Brain pericyte (primary cell): ENCODE measurements at regions not wholly inside any gene's neighbourhood (a gene's known extent, or its start where the extent isn't known, plus 50 kb on each side); places are given as distances from the start of the nearest gene placed in this dataset.

Experiments
- DNase-seq: peaks from one replicate; pipeline ENCODE4 v3.0.0-alpha.2; 2012; ENCODE audit warnings: low read depth, low spot score

- no peak for DNase-seq
These were observed 434.9 kb upstream of the TPM1 start for GRCh38 chr15:62607643-62608042.

GRCh38 chr15:62608369-62608768, 434.2 kb upstream of the TPM1 start:
- DNase-seq, result no peak

GRCh38 chr15:62610265-62610869, 432.2 kb upstream of the TPM1 start:
- no peak for DNase-seq

DNA sequence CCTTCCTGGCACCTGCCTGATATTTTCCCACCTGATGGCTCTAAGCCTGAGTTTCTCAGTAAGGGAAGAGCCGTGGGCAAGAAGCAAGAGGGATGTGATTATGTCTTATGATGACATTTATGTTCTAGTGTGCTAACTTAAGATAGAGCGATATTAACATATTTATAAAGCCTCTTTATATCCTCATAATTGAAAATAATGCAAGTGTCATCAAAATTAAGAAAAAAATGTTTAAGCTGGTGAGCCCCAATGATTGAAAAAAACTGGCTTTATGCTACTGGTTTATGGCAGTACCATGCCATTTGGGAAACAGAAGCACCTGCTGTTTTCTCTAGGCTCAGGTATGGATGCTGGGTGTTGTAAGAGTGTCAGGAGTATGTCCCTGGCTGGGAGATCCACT, 431.5 kb upstream of the TPM1 start:
- DNase-seq, result no peak

GRCh38 chr15:62612183-62612733, 430.3 kb upstream of the TPM1 start:
- no peak for DNase-seq

DNA sequence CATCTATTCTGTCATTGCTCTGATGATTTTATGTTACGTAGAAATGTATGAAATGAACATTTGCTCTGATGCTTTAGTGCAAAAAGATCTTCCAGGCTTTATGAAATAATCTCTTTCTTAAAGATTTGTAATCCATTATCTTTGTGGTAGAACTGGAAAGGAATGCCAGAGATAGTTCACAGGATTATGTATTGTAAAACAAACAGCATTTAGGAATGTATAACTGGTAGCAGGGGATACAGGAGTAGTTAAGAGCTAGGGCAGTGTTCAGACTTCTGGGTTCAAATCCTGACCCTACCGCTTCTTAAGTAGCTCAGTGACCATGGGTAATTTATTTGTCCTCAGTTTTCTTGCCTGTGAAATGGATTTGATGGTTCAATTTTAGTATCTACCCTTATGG, 429.8 kb upstream of the TPM1 start:
- DNase-seq, result no peak

- no peak for DNase-seq
These were observed 425.8 kb upstream of the TPM1 start for GRCh38 chr15:62616746-62617145.

GRCh38 chr15:62617741-62618140, 424.8 kb upstream of the TPM1 start:
- DNase-seq, result no peak

DNA sequence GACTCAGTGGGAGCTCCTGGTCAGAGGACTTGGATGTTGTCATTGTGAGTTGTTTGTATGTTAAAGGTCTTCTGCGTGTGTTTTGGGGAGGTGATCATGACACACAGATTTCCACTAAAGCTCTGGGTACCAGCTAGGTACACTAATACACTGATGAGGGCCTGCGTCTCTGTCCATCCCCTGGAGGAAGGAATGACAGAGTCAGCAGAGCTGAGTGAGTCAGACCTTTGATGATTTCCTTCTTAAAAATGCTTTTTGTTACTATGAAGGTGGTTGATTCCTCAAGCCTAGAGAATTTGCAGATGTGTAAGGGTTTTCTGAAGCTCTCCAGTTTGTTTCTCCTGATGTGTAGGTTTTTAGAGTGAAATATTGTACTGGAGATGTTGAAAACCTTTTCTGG, 424.1 kb upstream of the TPM1 start:
- no peak for DNase-seq

- DNase-seq, result no peak
These were observed 423.6 kb upstream of the TPM1 start for GRCh38 chr15:62618846-62619504.

DNA sequence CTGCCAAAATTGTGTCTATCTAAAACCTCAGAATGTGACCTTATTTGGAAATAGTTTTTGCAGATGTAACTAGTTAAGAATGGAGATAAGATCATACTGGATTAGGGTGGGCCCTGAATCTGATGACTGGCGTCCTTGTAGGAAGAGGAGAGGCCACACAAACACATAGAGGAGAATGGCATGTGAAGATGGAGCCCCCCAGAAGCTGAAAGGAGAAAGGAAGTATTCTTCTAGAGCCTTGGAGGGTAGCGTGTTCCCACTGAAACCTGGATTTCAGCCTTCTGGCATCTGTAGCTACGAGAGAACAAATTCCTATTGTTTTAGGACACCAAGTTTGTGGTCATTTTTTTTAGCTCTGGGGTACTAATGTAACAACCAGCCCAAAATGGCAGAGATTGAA, 423.0 kb upstream of the TPM1 start:
- no peak for DNase-seq

DNA sequence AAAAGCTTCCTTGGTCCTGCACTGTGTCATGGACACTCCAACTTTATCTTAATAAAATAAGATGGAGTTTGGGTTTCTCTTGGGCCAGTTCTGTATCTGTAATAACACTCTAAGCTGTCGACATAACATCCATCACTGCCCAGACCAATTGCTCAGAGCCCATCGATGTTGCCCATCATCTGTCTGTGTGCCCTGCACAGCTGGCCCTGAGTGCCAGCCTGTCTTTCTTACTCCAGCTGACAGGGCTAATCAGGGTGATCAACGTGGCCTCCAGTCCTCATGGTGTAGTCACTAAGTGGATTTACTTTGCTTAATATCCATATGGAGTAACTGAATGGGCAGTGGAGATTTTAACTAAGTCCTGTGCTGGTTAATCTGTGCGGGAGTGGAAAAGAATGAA, 419.8 kb upstream of the TPM1 start:
- DNase-seq, result no peak

DNA sequence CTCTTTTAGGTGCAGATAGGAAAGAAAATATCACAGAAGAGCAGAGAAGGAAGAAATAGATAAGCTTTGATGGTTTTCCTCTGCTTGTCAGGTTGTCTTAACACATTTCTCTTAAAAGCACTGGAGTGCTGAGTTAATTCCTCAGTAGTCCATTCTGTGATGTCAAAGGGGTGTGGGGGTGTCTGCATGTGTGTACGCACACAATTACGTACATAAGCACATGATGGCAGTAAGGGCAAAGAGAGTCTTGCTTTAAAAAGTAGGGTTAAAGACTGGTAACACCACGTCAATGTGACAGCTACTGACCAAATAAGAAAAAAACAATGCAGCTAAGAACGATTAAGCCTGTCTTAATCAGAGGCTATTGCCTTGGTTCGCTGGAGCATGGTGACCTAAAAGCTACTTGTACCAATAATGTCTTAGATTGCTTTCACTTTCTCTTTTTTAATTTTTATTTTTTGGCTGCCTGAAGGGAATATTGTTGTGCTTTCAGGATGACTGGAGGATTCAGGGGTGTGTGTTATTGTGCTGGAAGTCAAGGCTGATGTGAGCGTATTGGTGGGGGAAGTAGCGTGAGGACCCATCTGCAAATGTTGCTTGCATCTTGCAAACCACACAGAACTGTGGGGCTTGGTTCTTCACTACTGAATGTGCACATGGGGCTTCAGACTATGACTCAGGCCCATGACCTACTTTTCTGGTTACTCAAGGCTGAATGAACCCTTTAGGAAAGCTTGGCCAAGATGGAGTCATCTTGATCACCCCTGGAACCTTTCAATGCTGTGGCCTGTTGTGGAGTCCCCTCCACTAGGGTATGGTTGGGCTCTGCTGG, 417.8 kb upstream of the TPM1 start:
- DNase-seq, result no peak

GRCh38 chr15:62625429-62626033, 417.0 kb upstream of the TPM1 start:
- DNase-seq, result peak; percentile 30

DNA sequence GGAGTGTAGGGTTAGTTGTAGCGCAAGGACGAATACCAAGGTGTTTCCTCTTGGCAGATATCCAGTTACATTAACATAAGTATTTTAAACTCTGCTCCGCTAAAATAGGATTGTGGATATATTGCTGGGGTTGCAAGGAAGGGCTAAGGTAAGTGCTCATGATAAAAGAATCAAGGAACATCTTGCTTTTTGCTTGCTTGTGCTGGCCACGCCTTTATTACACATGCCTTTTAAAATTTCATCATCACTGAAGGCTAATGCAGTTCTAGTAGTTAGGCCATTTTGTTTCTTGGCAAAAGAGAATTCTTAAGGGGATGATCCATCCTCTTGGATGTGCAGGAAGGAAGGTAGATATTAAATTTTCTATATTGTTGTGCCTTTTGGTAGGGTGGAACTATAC, 415.6 kb upstream of the TPM1 start:
- no peak for DNase-seq

DNA sequence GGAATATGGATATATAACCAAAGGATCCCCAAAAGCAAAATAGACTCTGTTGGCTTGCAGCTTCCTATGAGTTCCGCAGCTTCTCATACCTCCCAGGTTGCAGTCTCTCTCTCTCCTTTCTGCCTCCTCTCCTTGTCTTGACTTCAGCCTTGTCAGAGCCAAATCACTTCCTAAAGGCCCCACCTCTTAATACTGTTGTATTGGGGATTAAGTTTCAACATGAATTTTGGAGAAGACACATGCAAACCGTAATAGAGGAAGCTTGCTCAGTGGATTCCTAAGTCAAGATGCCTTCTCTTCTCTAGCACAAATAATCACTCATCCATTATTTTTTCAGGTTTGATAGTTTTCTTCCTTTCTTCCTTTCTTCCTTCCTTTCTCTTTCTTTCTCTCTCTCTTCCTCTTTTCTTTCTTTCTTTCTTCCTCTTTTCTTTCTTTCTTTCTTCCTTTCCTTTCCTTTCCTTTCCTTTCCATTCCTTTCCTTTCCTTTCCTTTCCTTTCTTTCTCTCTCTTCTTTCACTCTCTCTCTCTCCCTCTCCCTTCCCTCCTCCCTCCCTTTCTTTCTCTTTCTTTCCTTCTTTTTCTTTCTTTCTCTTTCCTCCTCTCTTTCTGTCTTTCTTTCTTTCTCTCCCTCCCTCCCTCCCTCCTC, 411.3 kb upstream of the TPM1 start:
- DNase-seq, result no peak

- no peak for DNase-seq
These were observed 405.5 kb upstream of the TPM1 start for GRCh38 chr15:62636823-62637573.

DNA sequence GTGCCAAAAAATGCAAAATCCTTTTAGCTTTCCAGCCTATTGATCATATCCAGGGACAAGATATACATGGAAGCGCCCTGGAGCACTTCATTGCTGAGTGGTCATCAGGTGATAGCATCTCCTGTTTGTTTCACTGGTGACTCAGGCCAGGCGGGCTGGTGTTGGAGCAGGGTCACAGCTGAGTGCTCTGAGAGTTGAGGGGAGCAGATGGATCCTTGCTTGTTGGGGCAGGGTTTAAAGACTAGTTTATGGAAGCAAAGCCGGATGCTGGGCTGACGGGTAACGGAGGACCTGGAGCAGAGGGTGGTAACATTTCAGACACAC, 405.0 kb upstream of the TPM1 start:
- no peak for DNase-seq

DNA sequence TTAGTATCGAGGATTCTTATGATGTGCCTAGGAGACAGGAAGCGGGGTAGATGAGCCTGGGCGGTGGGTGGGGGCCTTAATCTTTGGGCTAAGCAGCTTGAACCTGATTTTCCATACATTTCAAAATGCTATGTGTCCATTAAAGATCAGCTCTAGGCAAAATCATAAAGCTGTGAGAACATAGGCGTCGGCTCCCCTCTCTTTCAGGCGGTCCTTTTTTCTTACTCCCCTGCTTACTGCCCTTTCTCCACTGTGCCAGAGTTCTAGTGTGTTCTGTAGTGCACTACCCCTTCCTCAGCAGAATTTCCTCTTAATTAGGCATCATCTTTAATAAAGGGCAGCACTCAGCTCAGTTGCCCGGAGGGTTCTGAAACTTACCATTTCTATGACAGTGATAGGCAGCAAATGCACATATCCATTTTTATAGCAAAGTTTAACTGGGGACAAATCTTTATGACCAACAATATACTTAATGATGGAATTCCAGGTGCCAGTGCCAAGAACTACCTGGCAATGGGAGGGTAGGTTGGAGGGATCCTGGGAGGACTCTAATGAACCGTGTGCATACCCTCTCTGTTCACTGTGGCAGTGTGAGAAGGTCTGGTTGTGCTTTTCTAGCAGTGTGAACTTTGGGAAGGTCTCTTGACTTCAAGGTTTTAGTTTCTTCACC, 404.5 kb upstream of the TPM1 start:
- DNase-seq, result no peak

GRCh38 chr15:62639432-62639831, 403.1 kb upstream of the TPM1 start:
- no peak for DNase-seq
